ENCODE measurements at regions not wholly inside any gene's neighbourhood (a gene's known extent, or its start where the extent isn't known, plus 50 kb on each side); places are given as distances from the start of the nearest gene placed in this dataset.

DNA sequence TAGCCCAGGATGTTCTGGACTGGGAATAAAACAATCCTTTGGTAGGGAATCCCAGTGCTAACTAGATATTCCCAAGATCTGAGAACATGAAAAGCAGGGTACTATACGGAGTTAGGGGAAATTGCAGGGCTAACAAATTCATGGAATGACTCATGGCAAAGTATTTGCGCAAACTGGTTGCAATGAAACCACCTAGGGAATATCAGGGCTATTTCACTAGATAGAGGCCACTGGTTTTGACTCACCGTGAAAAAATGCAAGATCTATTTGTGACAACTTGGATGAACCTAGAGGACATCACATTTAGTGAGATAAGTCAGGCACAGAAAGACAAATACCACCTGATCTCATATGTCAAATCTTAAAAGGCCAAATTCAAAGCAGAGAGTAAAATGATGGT lies 233.3 kb downstream of the MBD2 start:
- Histone ChIP-seq H3K27me3 (ENCODE audit: control insufficient read depth, insufficient read depth, low read length) (no peaks in the 10 kb centered on the region), H3K4me3 (ENCODE audit: low read depth, low read length) (no peak overlapping the region), H3K36me3 (ENCODE audit: control insufficient read depth, insufficient read depth, low read length) (no peaks in the 10 kb centered on the region), H3K4me1 (ENCODE audit: control insufficient read depth, insufficient read depth, low read length) (no peaks in the 10 kb centered on the region), H3K27ac (ENCODE audit: low read depth, low read length) (no peak overlapping the region), H3K9me3 (ENCODE audit: control insufficient read depth, insufficient read depth, low read length) (no peaks in the 10 kb centered on the region)
- WGBS (ENCODE audit: insufficient coverage), result 100% methylated on average over 3 of the region's 3 CpGs
- no peak for DNase-seq (ENCODE audit: low read depth in 4 of 6, low spot score in 6 of 6)

DNA sequence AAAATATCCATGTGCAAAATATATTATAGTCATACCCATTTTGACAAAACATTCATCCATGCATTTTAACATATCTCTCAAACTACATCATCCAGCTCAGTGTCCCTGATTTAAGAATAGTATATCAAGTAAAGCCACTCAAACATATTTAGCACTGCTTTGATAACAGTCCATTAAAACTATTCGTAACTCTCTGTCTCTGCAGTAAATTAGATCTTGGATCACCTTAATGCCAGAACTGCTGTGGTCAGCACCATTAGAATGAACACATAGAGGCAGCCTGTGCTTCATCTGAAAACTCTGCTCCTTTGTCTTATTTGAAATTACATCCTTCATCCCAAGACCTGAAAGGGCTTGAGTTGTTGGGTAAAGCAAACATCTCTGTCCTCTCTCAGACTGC lies 234.0 kb downstream of the MBD2 start:
- no peaks in the 10 kb centered on the region for H3K36me3 ChIP-seq (ENCODE audit: control insufficient read depth, insufficient read depth, low read length)
- WGBS (ENCODE audit: insufficient coverage), result no CpG with 5 or more reads among the region's 1 CpG
- no peaks in the 10 kb centered on the region for H3K4me1 ChIP-seq (ENCODE audit: control insufficient read depth, insufficient read depth, low read length)
- peak in 1 of 6 donors; percentile 9 for DNase-seq (ENCODE audit: low read depth in 4 of 6, low spot score in 6 of 6)
- H3K9me3 ChIP-seq (ENCODE audit: control insufficient read depth, insufficient read depth, low read length), result no peaks in the 10 kb centered on the region
- H3K4me3 ChIP-seq (ENCODE audit: low read depth, low read length), result no peak overlapping the region
- H3K27ac ChIP-seq (ENCODE audit: low read depth, low read length), result no peak overlapping the region
- H3K27me3 ChIP-seq (ENCODE audit: control insufficient read depth, insufficient read depth, low read length), result no peaks in the 10 kb centered on the region

DNA sequence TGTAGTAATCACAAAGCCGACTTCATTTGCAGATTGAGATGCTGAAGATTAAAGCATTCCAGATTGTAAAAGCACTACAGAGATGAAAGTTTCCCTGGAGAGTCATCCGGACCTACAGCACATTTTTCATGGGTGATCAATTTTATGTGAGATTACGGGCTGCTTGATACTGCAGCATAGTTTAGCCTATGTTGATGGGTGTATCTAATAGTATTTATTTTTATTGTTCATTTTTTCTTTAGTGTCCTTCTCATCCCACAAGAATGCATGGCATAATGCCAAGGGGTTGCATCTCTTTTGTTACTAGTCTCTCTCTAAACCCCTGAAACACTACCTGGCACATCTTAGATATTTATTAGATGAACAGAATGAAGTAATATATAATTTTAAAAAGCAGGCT lies 240.4 kb downstream of the MBD2 start:
- H3K4me3 ChIP-seq (ENCODE audit: low read depth, low read length), result no peak overlapping the region
- H3K9me3 ChIP-seq (ENCODE audit: control insufficient read depth, insufficient read depth, low read length), result no peaks in the 10 kb centered on the region
- H3K4me1 ChIP-seq (ENCODE audit: control insufficient read depth, insufficient read depth, low read length), result no peaks in the 10 kb centered on the region
- DNase-seq (ENCODE audit: low read depth in 4 of 6, low spot score in 6 of 6), result peak in 1 of 6 donors; percentile 25
- WGBS (ENCODE audit: insufficient coverage), result 75% methylated on average over 2 of the region's 3 CpGs
- no peaks in the 10 kb centered on the region for H3K36me3 ChIP-seq (ENCODE audit: control insufficient read depth, insufficient read depth, low read length)
- no peak overlapping the region for H3K27ac ChIP-seq (ENCODE audit: low read depth, low read length)
- no peaks in the 10 kb centered on the region for H3K27me3 ChIP-seq (ENCODE audit: control insufficient read depth, insufficient read depth, low read length)

DNA sequence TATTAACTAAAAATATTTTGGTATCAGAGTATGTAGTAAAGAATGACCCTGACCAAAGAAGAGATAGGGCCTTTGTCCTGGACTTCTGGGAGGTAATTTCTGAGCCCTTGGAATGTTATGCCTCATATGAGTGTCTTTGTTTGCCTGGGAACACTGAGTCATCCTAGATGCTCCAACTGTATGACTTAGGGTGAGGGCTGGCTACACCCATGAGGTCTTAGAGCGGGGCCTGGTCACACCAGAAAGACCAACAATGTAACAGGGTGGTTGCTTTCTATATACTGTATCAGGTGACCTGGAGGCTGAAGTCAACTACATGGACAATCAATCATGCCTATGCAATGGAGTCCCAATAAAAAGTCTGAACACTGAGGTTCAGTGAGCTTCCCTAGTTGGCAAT lies 253.1 kb downstream of the MBD2 start:
- Histone ChIP-seq H3K27ac (ENCODE audit: low read depth, low read length) (no peak overlapping the region), H3K36me3 (ENCODE audit: control insufficient read depth, insufficient read depth, low read length) (no peaks in the 10 kb centered on the region), H3K4me3 (ENCODE audit: low read depth, low read length) (no peak overlapping the region), H3K27me3 (ENCODE audit: control insufficient read depth, insufficient read depth, low read length) (no peaks in the 10 kb centered on the region), H3K9me3 (ENCODE audit: control insufficient read depth, insufficient read depth, low read length) (no peaks in the 10 kb centered on the region), H3K4me1 (ENCODE audit: control insufficient read depth, insufficient read depth, low read length) (no peaks in the 10 kb centered on the region)
- no peak for DNase-seq (ENCODE audit: low read depth in 4 of 6, low spot score in 6 of 6)
- WGBS (ENCODE audit: insufficient coverage), result 83% methylated on average over 1 of the region's 1 CpG

DNA sequence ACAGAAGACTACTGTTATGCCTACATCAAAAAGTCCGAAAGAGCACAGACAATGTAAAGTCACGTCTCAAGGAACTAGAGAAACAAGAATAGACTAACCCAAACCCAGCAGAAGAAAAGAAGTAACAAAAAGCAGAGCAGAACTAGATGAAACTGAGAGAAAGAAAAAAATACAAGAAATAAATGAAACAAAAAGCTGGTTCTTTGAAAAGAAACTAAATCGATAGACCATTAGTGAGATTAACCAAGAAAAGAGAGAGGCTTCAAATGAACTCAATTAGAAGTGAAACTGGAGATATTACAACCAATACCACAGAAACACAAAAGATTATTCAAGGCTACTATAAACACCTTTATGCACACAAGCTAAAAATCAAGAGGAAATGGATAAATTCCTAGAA lies 271.8 kb downstream of the MBD2 start:
- Histone ChIP-seq H3K4me3 (ENCODE audit: low read depth, low read length) (no peak overlapping the region), H3K4me1 (ENCODE audit: control insufficient read depth, insufficient read depth, low read length) (no peaks in the 10 kb centered on the region), H3K36me3 (ENCODE audit: control insufficient read depth, insufficient read depth, low read length) (no peaks in the 10 kb centered on the region), H3K27ac (ENCODE audit: low read depth, low read length) (no peak overlapping the region), H3K27me3 (ENCODE audit: control insufficient read depth, insufficient read depth, low read length) (no peaks in the 10 kb centered on the region), H3K9me3 (ENCODE audit: control insufficient read depth, insufficient read depth, low read length) (no peaks in the 10 kb centered on the region)
- no peak for DNase-seq (ENCODE audit: low read depth in 4 of 6, low spot score in 6 of 6)
- no CpG with 5 or more reads among the region's 3 CpGs for WGBS (ENCODE audit: insufficient coverage)

DNA sequence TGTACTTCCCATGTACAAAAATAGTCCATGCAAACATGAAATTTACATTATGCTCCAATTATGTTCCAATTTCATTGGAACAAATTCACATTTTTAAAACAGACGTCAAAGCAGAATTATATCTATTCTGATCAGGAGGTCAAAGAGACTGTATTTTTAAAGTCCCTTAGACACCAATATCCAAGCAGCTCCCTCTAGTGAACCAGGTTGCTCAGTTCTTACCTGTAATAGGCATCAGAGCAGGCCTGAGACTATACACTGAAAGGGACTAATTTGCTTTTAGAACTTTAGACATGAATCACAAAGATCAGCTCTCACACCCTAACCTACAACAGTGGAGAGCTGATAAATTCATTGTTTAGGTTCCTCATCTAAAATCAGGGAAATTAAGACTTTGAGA lies 273.9 kb downstream of the MBD2 start:
- WGBS (ENCODE audit: insufficient coverage), result no CpG with 5 or more reads among the region's 1 CpG
- no peak for DNase-seq (ENCODE audit: low read depth in 4 of 6, low spot score in 6 of 6)

DNA sequence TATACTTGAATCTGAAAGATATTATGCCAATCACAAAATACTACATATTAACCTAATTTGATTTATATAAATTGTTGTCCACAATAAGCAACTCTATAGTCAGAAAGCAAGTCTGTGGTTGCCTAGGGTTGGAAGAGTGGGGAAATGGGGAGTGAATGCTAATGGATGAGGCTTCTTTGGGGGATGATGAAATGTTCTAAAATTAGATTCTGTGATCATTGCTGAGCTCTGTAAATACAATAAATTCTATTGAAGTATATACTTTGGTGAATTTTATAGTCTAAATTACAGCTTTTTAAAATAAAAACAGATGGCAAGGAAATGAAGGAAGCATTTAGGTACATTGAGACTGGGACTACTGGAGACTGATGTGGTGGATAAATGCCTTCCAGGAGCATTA lies 275.5 kb downstream of the MBD2 start:
- no peaks in the 10 kb centered on the region for H3K27me3 ChIP-seq (ENCODE audit: control insufficient read depth, insufficient read depth, low read length)
- H3K27ac ChIP-seq (ENCODE audit: low read depth, low read length), result no peak overlapping the region
- H3K4me1 ChIP-seq (ENCODE audit: control insufficient read depth, insufficient read depth, low read length), result no peaks in the 10 kb centered on the region
- DNase-seq (ENCODE audit: low read depth in 4 of 6, low spot score in 6 of 6), result no peak
- peaks cover 8% of the 10 kb centered on the region for H3K9me3 ChIP-seq (ENCODE audit: control insufficient read depth, insufficient read depth, low read length)
- no peak overlapping the region for H3K4me3 ChIP-seq (ENCODE audit: low read depth, low read length)
- no peaks in the 10 kb centered on the region for H3K36me3 ChIP-seq (ENCODE audit: control insufficient read depth, insufficient read depth, low read length)

More for the DNA sequence above, 273.9 kb downstream of the MBD2 start:
- Histone ChIP-seq H3K27ac (ENCODE audit: low read depth, low read length) (no peak overlapping the region), H3K4me1 (ENCODE audit: control insufficient read depth, insufficient read depth, low read length) (no peaks in the 10 kb centered on the region), H3K36me3 (ENCODE audit: control insufficient read depth, insufficient read depth, low read length) (no peaks in the 10 kb centered on the region), H3K27me3 (ENCODE audit: control insufficient read depth, insufficient read depth, low read length) (no peaks in the 10 kb centered on the region), H3K4me3 (ENCODE audit: low read depth, low read length) (no peak overlapping the region), H3K9me3 (ENCODE audit: control insufficient read depth, insufficient read depth, low read length) (no peaks in the 10 kb centered on the region)

DNA sequence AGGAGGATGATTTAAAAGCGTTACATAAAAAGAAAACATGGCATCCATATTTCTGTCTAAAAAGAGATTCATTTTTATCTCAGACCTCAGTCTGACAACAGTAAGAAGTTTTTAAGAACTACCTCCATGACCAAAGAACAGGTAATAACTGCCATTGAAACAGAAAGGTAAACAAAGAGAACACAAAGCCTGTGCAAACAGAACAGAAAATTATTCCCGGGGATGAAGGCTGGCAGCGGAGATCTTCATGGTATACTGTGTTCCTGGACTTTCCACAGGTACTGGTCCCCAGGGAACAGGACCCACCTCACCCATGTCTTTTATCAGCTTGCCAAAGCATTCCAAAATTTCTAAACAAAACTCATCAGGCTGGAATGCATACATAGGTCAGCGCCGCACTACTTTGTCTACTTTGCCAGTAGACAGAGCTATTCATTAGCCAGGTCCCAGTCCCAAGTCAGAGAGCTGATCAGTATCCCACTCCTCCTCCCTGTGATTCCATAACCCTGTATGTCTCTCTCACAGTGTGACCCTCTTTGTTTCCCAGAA lies 277.3 kb downstream of the MBD2 start:
- H3K4me1 ChIP-seq (ENCODE audit: control insufficient read depth, insufficient read depth, low read length), result no peaks in the 10 kb centered on the region
- peaks cover 8% of the 10 kb centered on the region for H3K9me3 ChIP-seq (ENCODE audit: control insufficient read depth, insufficient read depth, low read length)
- whole genome bisulfite sequencing (ENCODE audit: insufficient coverage), result 98% methylated on average over 4 of the region's 5 CpGs
- DNase-seq (ENCODE audit: low read depth in 4 of 6, low spot score in 6 of 6), result no peak
- H3K36me3 ChIP-seq (ENCODE audit: control insufficient read depth, insufficient read depth, low read length), result no peaks in the 10 kb centered on the region
- H3K4me3 ChIP-seq (ENCODE audit: low read depth, low read length), result no peak overlapping the region
- H3K27ac ChIP-seq (ENCODE audit: low read depth, low read length), result no peak overlapping the region
- no peaks in the 10 kb centered on the region for H3K27me3 ChIP-seq (ENCODE audit: control insufficient read depth, insufficient read depth, low read length)

DNA sequence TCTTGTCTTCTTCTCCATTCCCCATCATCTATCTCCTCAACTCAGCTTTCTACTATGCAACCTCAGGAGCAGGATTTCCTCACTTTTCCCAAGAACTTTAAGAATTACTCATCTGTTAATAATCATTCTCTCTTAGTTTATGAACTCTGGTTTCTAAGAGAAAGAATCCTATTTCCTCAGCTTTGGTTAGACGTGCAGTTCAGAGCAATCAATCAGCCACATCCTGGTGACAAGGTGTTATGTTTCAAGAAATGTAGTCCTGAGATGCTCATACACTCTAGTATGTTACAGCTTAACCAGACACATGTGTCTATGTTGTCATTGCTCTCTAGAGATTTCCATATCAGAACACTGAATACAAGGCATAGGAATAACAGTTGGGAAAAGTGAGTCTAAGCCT lies 277.9 kb downstream of the MBD2 start:
- Histone ChIP-seq H3K27ac (ENCODE audit: low read depth, low read length) (no peak overlapping the region), H3K27me3 (ENCODE audit: control insufficient read depth, insufficient read depth, low read length) (no peaks in the 10 kb centered on the region), H3K4me1 (ENCODE audit: control insufficient read depth, insufficient read depth, low read length) (no peaks in the 10 kb centered on the region), H3K36me3 (ENCODE audit: control insufficient read depth, insufficient read depth, low read length) (no peaks in the 10 kb centered on the region), H3K4me3 (ENCODE audit: low read depth, low read length) (no peak overlapping the region), H3K9me3 (ENCODE audit: control insufficient read depth, insufficient read depth, low read length) (peaks cover 8% of the 10 kb centered on the region)
- no CpG with 5 or more reads among the region's 1 CpG for WGBS (ENCODE audit: insufficient coverage)
- DNase-seq (ENCODE audit: low read depth in 4 of 6, low spot score in 6 of 6), result no peak

DNA sequence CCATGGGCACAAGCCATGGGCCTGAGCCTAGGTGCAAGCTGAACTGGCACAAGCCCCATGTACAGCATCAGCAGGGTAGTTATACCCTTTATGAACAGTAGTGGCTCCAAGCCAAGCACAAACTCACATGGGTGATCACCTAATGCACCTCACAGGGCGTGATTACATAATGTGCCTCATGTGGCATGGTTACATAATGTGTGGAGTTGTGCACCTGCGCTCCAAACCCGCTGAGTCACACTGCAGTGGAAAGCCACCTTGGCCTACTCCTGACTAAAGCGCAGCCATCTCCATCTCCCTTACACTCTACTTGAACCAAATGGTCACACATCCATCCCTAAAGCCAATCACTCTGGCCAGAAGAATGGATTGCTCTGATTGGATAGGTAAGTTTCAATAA lies 279.7 kb downstream of the MBD2 start:
- Histone ChIP-seq H3K9me3 (ENCODE audit: control insufficient read depth, insufficient read depth, low read length) (peaks cover 8% of the 10 kb centered on the region), H3K36me3 (ENCODE audit: control insufficient read depth, insufficient read depth, low read length) (no peaks in the 10 kb centered on the region), H3K4me1 (ENCODE audit: control insufficient read depth, insufficient read depth, low read length) (no peaks in the 10 kb centered on the region), H3K27ac (ENCODE audit: low read depth, low read length) (no peak overlapping the region), H3K4me3 (ENCODE audit: low read depth, low read length) (no peak overlapping the region), H3K27me3 (ENCODE audit: control insufficient read depth, insufficient read depth, low read length) (no peaks in the 10 kb centered on the region)
- no CpG with 5 or more reads among the region's 4 CpGs for WGBS (ENCODE audit: insufficient coverage)
- peak in 1 of 6 donors; percentile 12 for DNase-seq (ENCODE audit: low read depth in 4 of 6, low spot score in 6 of 6)

All from spinal cord (tissue), 9 donors.